Superior temporal gyrus (tissue), 1 donor: ENCODE measurements at regions not wholly inside any gene's neighbourhood (a gene's known extent, or its start where the extent isn't known, plus 50 kb on each side); places are given as distances from the start of the nearest gene placed in this dataset.
"Not testable (repeated sequence)": the region's sequence is repeated elsewhere in the genome, so short reads cannot be mapped to it uniquely, and the experiment has no call there.

ENCODE experiments used
- DNase-seq: peaks from one replicate; pipeline ENCODE4 v3.0.0-alpha.2; 2016; ENCODE audit errors: extremely low spot score

DNA sequence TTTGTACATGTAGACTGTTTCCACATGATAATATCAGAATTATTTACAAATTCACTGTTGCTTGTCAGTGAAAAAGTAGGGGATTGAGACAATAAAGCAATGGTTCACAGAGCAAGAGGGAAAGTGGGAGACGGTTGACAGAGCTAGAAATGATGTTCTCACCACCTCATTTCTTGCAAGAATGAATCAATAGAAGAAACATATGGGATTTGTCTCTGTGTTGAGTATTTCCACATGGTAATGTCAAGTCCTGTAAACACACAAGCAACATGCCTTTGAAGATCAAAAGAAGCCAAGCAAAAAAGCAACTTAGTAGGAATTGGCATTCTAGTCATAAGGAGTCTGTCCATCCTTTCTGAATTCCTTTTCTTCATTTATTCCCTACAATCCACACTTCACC is 1806.6 kb upstream of the AGA start:
- DNase-seq: no peak

DNA sequence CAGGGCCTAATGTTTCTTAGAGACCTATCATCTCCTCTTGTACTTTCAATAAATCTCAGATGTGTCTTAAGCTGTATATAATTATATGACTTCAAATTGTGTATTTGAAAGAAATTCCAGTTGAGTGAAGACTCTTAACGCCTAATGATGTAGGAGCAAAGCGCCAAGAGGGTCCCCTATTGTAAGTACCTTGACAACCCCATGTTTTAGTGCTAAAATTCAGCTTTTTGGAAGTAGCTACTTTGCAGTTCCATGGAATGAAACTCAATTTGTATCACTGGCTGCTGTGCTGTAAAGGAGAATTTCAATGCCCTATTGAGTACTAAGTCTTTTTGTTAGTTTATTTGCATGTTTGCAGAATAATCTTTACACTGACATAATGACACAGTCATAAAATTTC is 1826.6 kb upstream of the AGA start:
- peak; percentile 12 for DNase-seq

DNA sequence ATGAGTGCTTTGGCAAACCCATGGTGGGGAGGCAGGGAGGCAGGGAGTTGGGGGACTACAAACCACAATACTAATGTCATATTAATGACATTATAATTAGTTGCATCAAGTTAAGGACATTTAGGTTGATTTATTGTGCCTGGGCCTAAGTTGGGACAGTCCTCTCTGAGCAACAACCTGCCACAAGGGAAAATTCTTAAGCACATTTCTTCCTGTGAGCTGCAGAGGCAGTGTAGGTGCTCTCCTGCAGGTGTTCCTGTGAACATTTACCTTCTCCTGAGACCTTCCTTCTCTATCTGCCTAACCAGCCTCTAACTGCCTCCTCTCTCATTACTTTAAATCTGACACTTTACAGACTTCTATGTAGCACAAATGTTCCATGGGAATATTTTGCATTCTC is 1830.0 kb upstream of the AGA start:
- DNase-seq: no peak

- no peak for DNase-seq
These were observed 1836.4 kb upstream of the AGA start for GRCh38 chr4:179278647-179279046.

- no peak for DNase-seq
These were observed 1843.5 kb upstream of the AGA start for GRCh38 chr4:179285696-179286095.

GRCh38 chr4:179291657-179292056 is 1849.4 kb upstream of the AGA start:
- DNase-seq: no peak

DNA sequence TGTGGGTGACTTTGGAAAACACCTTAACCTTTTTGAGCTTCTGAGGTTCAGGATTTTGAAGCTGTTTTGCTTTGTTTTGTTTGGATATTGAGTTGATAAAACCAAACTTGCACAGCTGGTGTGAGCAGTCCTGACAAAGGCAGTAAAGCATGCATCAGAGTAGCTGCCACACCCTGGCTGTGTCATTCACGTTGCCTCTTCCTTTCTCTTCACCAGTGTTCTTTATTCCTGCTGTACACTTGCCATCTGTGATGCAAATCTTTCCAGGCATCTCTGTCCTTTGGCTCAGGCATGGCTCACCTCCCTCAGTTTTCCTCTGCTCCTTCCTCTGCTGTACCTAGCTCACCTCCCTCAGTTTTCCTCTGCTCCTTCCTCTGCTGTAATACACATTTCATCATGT is 1850.2 kb upstream of the AGA start:
- DNase-seq: no peak

GRCh38 chr4:179307297-179308136 is 1865.3 kb upstream of the AGA start:
- no peak for DNase-seq

DNA sequence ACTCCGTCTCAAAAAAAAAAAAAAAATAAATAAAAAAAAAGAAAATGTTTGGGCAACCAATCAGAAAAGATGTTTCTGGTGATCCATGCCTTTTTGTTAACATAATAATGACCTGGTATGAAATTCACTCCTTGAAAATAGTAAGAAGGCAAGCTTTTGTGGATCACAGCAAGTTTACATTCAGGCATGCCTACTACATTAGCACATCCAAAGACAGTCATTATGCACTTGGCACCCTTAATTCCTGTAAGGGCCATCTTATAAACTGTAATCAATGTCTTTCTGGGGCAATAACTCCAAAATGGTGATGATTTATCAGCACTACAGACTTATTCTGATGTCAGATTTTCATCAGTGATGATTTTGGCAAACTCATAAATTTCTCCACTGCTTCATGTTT is 1871.6 kb upstream of the AGA start:
- no peak for DNase-seq

DNA sequence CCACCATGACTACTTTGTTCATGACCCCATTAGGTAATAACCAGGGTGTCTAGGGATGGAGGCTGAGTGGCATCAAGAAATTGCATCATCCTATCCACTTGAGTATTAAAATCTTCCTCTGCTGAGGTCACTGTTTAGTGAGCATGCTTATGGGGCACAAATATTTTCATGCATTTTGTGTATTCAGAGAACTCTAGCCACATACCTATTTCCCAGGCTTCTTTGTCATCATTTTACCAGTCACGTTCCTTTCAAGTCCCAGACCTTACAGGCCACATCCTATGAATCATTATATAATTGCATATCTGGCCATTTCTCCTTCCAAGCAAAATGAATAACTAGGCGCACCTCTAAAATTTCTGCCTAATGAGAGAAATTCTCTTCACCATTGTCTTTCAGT is 1882.9 kb upstream of the AGA start:
- no peak for DNase-seq

GRCh38 chr4:179328627-179329026 is 1886.4 kb upstream of the AGA start:
- DNase-seq: no peak

DNA sequence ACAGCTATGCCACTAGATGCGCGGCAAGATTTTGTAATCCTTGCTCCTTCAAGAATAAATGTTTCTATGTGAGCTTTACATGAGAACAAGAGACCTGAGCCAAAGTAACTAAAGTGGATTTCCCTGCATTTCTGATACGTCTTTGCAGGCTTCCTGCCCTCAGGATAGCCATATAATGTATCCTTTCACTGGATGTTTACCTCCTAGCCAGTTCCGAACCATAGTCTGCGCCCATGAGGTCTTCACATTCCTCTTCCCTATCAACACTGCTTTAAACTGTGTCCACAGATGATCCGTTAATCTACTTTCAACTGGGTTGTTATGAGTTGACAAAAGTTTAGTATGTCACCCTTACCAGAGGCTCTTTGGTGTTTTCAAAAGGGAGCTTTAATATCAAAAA is 1889.1 kb upstream of the AGA start:
- no peak for DNase-seq

- no peak for DNase-seq
These were observed 1902.6 kb upstream of the AGA start for GRCh38 chr4:179344861-179345260.

DNA sequence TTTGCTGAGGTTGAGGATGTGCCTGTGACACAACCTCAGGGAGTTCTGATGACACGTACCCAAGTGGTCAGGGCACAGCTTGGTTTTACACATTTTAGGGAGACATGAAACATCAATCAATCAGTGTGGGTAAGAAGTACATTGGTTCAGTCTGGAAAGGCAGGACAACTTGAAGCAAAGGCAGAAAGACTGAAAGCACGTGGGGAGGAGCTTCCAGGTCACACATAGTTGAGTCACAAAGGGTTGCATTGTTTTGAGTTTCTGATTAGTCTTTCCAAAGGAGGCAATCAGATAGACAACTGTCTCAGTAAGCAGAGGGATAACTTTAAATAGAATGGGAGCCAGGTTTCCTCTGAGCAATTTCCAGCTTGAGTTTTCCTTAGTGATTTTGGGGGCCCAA is 1910.0 kb upstream of the AGA start:
- DNase-seq: no peak

DNA sequence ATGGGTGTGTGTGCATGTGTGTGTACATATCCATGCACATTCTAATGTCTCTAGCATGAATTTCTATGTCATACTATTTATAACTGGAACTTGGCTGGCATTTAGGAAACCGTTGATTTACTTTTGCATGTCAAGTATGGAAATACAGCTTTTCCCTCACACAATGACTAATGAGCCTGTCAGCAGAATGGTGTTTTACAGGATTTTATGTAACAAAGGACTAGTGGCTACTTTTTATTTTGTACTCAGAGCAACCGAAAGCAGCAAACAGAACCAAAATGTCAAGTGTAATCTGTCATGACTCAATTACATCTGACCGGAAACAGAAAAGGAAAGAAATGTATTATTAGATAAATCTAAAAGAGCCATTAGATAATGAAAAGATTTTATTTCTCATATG is 1911.5 kb upstream of the AGA start:
- DNase-seq: no peak

DNA sequence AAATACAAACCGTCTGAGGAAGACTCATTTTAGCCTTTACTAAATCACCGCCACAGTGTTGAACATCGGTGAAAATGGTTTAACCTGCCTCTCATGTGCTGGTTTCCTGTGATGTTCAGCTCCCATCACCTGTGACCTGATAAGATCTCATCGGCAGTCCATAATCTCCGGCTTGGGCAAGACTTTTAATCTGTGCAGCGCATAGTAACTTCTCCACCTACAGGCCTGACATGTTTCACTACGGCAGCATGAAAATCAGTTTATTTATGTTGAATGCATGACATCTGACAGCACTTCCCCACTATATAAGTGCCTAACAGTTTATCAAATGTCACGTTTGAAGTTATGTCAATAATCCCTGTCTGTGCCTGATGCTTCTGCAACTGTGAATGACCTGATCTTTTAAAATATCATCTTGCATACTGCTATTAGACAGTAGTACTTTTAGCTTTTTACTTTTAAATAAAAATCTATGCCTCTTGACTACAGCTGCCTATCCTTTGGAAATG is 1919.8 kb upstream of the AGA start:
- no peak for DNase-seq

GRCh38 chr4:179365932-179366331 is 1923.7 kb upstream of the AGA start:
- DNase-seq: not testable (repeated sequence)

- no peak for DNase-seq
These were observed 1930.0 kb upstream of the AGA start for GRCh38 chr4:179372242-179372641.

DNA sequence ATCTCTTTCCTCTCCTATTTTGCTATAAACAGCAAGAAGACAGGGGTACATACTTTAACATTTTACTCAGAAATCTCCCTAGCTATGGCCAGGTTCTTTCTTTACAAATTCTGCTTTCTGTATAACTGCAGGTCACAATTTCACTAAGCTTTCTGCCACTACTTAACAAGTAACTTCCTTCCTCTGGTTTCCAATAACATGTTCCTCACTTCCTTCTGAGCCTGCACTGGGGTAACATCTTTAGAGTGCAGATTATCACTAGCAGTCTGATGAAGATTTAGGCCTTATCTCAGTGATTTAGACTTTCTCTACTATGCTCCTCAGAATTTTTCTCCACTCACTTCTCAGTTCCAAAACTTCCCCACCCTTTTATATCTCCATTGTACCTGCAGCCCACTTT is 1930.5 kb upstream of the AGA start:
- no peak for DNase-seq

DNA sequence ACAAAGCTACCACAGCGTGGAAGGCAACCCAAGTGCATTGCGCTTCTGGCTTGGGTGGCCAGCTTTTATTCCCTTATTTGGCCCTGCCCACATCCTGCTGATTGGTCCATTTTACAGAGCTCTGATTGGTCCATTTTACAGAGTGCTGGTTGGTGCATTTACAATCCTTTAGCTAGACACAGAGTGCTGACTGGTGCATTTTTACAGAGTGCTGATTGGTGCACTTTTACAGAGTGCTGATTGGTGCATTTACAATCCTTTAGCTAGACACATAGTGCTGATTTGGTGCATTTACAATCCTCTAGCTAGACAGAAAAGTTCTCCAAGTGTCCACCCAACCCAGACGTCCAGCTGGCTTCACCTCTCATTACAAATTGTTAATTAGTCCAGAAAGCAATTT is 1936.6 kb upstream of the AGA start:
- not testable (repeated sequence) for DNase-seq

GRCh38 chr4:179392787-179393186 is 1950.5 kb upstream of the AGA start:
- no peak for DNase-seq

DNA sequence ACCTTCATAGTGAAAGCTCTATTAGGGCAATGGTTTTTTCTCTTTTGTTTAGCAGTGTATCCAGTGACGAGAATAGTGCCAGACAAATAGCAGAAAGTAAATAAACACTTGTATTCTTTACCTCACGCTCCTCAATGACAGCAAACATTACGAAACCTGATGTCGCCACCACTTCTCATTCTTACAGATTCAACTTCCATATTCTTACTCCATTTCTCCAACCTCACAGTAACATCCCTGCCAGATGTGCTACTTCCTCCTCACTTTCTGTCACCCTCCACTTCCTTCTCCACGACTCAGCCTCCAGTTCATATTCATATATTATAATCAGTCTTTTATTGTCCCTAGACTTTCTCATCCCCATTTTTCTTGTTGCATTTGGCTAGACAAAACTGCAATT is 1956.2 kb upstream of the AGA start:
- DNase-seq: no peak

DNA sequence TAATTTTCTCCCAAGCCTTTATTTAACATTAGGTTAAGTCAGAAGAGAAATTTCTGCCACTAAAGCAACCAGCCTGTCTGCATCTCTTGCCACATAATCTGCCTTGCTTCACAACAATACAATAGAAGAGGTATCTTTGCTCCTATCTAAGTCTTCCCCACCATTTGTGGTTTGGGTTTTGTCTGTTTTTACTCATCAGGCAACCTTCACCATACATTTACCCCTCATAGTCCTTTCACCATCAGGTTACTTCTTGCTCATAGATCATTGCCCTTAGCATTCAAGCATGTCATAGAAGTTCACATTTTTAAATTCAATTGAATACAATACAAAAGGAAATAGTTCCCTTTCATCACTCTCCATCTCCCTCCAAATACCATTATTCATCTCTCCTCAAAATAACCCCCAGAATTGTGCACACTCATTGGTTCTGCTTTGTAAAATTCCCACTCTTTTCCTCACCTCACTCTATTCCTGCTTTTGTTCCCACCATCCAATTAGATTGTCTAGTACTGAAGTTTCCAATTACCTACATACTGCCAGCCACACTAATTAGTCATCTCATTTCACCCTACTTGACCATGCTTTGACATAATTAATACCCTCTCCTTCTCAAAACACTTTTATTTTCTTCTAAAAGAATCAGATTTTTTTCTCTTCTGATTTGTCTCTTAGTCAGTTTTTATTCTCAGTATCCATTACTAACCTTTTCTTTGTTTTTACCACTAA is 1957.0 kb upstream of the AGA start:
- no peak for DNase-seq
